ENCODE measurements at regions not wholly inside any gene's neighbourhood (a gene's known extent, or its start where the extent isn't known, plus 50 kb on each side); places are given as distances from the start of the nearest gene placed in this dataset.

GRCh38 chr5:176735383-176736265 is 74.7 kb upstream of the UNC5A start:
- Histone ChIP-seq H3K36me3 (ENCODE audit: control insufficient read depth, insufficient read depth, low read length) (no peaks in the 10 kb centered on the region), H3K4me1 (ENCODE audit: control insufficient read depth, insufficient read depth, low read length, poor library complexity, severe bottlenecking) (no peaks in the 10 kb centered on the region), H3K4me3 (ENCODE audit: low read depth, low read length) (no peak overlapping the region), H3K27ac (ENCODE audit: insufficient read depth, low read length, poor library complexity, severe bottlenecking) (no peak overlapping the region), H3K27me3 (ENCODE audit: control insufficient read depth, insufficient read depth, low read length) (peaks cover 4% of the 10 kb centered on the region), H3K9me3 (ENCODE audit: control insufficient read depth in 2 of 2, low read length in 2 of 2) (no peaks in the 10 kb centered on the region)
- no peak overlapping the region for H3K4me3 Mint-ChIP-seq
- H3K27me3 Mint-ChIP-seq: peaks cover 53% of the 10 kb centered on the region
- no peaks in the 10 kb centered on the region for H3K4me1 Mint-ChIP-seq
- peaks cover 0 to 3% (median 0%) of the 10 kb centered on the region in 7 donors for H3K9me3 Mint-ChIP-seq
- DNase-seq (no peak), ATAC-seq (ENCODE audit: low read depth in 2 of 2) (no peak)
- no peaks in the 10 kb centered on the region for H3K36me3 Mint-ChIP-seq
- H3K27ac Mint-ChIP-seq: no peak overlapping the region

GRCh38 chr5:176736301-176736930 is 73.9 kb upstream of the UNC5A start:
- ATAC-seq (ENCODE audit: low read depth in 2 of 2) (no peak), DNase-seq (no peak)
- H3K27ac ChIP-seq (ENCODE audit: insufficient read depth, low read length, poor library complexity, severe bottlenecking): no peak overlapping the region
- H3K4me1 ChIP-seq (ENCODE audit: control insufficient read depth, insufficient read depth, low read length, poor library complexity, severe bottlenecking): no peaks in the 10 kb centered on the region
- Mint-ChIP-seq H3K9me3 (peaks cover 0 to 1% (median 0%) of the 10 kb centered on the region in 7 donors), H3K4me1 (no peaks in the 10 kb centered on the region), H3K4me3 (no peak overlapping the region), H3K36me3 (no peaks in the 10 kb centered on the region), H3K27me3 (peaks cover 51% of the 10 kb centered on the region), H3K27ac (no peak overlapping the region)
- H3K36me3 ChIP-seq (ENCODE audit: control insufficient read depth, insufficient read depth, low read length): no peaks in the 10 kb centered on the region
- H3K9me3 ChIP-seq (ENCODE audit: control insufficient read depth in 2 of 2, low read length in 2 of 2): no peaks in the 10 kb centered on the region
- no peak overlapping the region for H3K4me3 ChIP-seq (ENCODE audit: low read depth, low read length)
- H3K27me3 ChIP-seq (ENCODE audit: control insufficient read depth, insufficient read depth, low read length): peaks cover 4% of the 10 kb centered on the region

DNA sequence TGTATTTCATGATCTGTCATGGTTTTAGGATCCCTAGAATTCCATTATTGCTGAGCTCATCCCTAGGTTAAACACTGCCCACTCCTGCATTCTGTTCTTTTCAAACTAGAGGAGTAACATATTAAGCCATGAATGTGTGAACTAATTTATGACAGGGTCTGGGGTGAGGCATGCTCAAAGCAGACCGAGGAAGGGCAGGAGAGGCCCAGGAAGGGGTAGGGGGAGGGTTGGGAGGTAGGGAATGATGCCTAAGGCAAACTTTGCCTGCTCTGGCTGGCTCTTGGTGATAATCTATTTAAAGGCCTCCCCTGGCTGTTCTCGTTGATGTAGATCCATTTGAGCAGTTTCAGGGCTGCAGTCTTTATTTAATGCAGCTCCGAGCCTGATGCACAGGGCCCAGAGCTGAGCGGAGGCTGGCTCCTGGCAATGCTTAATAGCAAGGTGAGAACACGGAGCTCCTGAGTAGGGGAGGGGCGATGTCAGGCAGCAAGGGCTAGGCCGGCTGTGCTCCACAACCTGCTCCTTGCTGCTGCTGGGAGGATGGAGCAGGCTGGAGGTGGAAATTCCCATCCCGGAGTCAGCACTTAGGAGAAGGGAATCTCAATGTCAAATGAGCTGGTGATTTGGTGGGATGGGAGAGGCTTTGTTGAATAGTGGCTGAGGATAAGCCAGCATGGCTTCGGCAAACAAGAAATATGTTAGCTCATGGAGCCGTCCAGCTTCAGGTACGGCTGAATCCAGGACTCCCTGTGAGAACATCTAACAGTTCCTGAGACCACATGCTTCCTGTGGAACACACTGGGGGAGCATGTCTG is 73.2 kb upstream of the UNC5A start:
- Mint-ChIP-seq H3K36me3 (no peaks in the 10 kb centered on the region), H3K27me3 (peaks cover 53% of the 10 kb centered on the region), H3K9me3 (peaks cover 0 to 7% (median 0%) of the 10 kb centered on the region in 7 donors), H3K4me3 (no peak overlapping the region), H3K27ac (no peak overlapping the region), H3K4me1 (peaks cover 0 to 4% (median 0%) of the 10 kb centered on the region in 4 donors)
- Histone ChIP-seq H3K27me3 (ENCODE audit: control insufficient read depth, insufficient read depth, low read length) (peaks cover 6% of the 10 kb centered on the region), H3K9me3 (ENCODE audit: control insufficient read depth in 2 of 2, low read length in 2 of 2) (no peaks in the 10 kb centered on the region), H3K4me1 (ENCODE audit: control insufficient read depth, insufficient read depth, low read length, poor library complexity, severe bottlenecking) (no peaks in the 10 kb centered on the region), H3K27ac (ENCODE audit: insufficient read depth, low read length, poor library complexity, severe bottlenecking) (no peak overlapping the region), H3K36me3 (ENCODE audit: control insufficient read depth, insufficient read depth, low read length) (no peaks in the 10 kb centered on the region), H3K4me3 (ENCODE audit: low read depth, low read length) (no peak overlapping the region)
- ATAC-seq (ENCODE audit: low read depth in 2 of 2): no peak
- no peak for DNase-seq

DNA sequence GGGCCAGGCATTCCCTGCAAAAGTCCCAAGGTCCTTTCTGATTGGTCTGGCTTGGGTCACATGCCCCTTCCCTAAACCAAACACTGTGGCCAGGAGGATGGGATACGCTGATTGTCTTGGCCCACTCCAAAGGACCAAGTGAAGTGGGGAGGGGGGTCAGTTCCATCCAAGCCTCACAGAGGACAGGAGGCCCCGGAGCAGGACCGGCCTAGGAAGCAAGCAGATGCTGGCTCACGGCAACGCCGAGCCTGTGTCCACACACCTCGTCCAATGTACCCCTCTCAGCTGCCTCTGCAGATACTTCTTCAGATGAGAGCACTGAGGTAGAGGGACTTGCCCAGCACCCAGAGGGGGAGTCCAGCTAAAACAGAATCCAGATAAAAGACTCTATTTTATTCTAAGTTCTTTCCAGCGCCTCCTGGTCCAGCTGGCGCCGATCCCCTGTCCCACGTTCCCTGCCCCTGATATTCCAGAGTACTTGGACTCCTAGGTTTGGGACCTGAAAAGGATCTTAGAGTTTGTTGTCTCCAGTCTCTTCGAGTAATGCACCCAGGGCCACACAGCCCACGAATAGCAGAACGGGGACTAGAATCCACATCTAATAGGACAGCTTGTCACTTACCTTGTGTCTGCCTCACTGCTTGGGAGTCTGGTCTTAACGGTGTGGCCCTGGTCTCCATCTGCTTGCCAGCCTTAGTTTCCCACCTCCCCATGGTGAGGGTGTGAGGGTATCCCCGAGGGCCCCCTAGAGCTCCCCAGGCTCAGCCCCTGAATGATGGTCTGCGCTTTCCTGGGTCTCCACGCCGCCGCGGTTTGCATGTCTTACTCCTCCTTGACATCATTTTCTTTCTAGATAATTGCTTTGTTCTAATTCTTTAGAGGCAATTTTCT is 72.4 kb upstream of the UNC5A start:
- Mint-ChIP-seq H3K4me1 (peaks cover 0 to 9% (median under 1%) of the 10 kb centered on the region in 4 donors), H3K27ac (no peak overlapping the region), H3K9me3 (peaks cover 0 to 5% (median 0%) of the 10 kb centered on the region in 7 donors), H3K36me3 (no peaks in the 10 kb centered on the region), H3K27me3 (peaks cover 60% of the 10 kb centered on the region), H3K4me3 (no peak overlapping the region)
- Histone ChIP-seq H3K27ac (ENCODE audit: insufficient read depth, low read length, poor library complexity, severe bottlenecking) (no peak overlapping the region), H3K4me1 (ENCODE audit: control insufficient read depth, insufficient read depth, low read length, poor library complexity, severe bottlenecking) (peaks cover under 1% of the 10 kb centered on the region), H3K4me3 (ENCODE audit: low read depth, low read length) (no peak overlapping the region), H3K9me3 (ENCODE audit: control insufficient read depth in 2 of 2, low read length in 2 of 2) (no peaks in the 10 kb centered on the region), H3K36me3 (ENCODE audit: control insufficient read depth, insufficient read depth, low read length) (no peaks in the 10 kb centered on the region), H3K27me3 (ENCODE audit: control insufficient read depth, insufficient read depth, low read length) (peaks cover 12% of the 10 kb centered on the region)
- no peak for ATAC-seq (ENCODE audit: low read depth in 2 of 2)
- DNase-seq: no peak

GRCh38 chr5:176738637-176739250 is 71.6 kb upstream of the UNC5A start:
- no peak overlapping the region for H3K27ac Mint-ChIP-seq
- H3K36me3 ChIP-seq (ENCODE audit: control insufficient read depth, insufficient read depth, low read length): no peaks in the 10 kb centered on the region
- DNase-seq: no peak
- H3K27ac ChIP-seq (ENCODE audit: insufficient read depth, low read length, poor library complexity, severe bottlenecking): no peak overlapping the region
- no peak overlapping the region for H3K4me3 ChIP-seq (ENCODE audit: low read depth, low read length)
- peaks cover 63% of the 10 kb centered on the region for H3K27me3 Mint-ChIP-seq
- no peak overlapping the region for H3K4me3 Mint-ChIP-seq
- H3K9me3 Mint-ChIP-seq: peaks cover 0 to 5% (median 0%) of the 10 kb centered on the region in 7 donors
- H3K36me3 Mint-ChIP-seq: no peaks in the 10 kb centered on the region
- H3K27me3 ChIP-seq (ENCODE audit: control insufficient read depth, insufficient read depth, low read length): peaks cover 12% of the 10 kb centered on the region
- ATAC-seq (ENCODE audit: low read depth in 2 of 2): no peak
- peaks cover 8% of the 10 kb centered on the region for H3K4me1 ChIP-seq (ENCODE audit: control insufficient read depth, insufficient read depth, low read length, poor library complexity, severe bottlenecking)
- H3K4me1 Mint-ChIP-seq: peaks cover 0 to 9% (median 2%) of the 10 kb centered on the region in 4 donors
- H3K9me3 ChIP-seq (ENCODE audit: control insufficient read depth in 2 of 2, low read length in 2 of 2): no peaks in the 10 kb centered on the region

GRCh38 chr5:176739461-176740051 is 70.8 kb upstream of the UNC5A start:
- no peak for ATAC-seq (ENCODE audit: low read depth in 2 of 2)
- DNase-seq: no peak
- Histone ChIP-seq H3K4me3 (ENCODE audit: low read depth, low read length) (no peak overlapping the region), H3K4me1 (ENCODE audit: control insufficient read depth, insufficient read depth, low read length, poor library complexity, severe bottlenecking) (peaks cover 12% of the 10 kb centered on the region), H3K27me3 (ENCODE audit: control insufficient read depth, insufficient read depth, low read length) (peaks cover 16% of the 10 kb centered on the region), H3K36me3 (ENCODE audit: control insufficient read depth, insufficient read depth, low read length) (no peaks in the 10 kb centered on the region), H3K9me3 (ENCODE audit: control insufficient read depth in 2 of 2, low read length in 2 of 2) (no peaks in the 10 kb centered on the region), H3K27ac (ENCODE audit: insufficient read depth, low read length, poor library complexity, severe bottlenecking) (no peak overlapping the region)
- Mint-ChIP-seq H3K4me3 (no peak overlapping the region), H3K27ac (no peak overlapping the region), H3K27me3 (peaks cover 71% of the 10 kb centered on the region), H3K9me3 (peaks cover 0 to 5% (median 0%) of the 10 kb centered on the region in 7 donors), H3K4me1 (peaks cover 0 to 12% (median 6%) of the 10 kb centered on the region in 4 donors), H3K36me3 (no peaks in the 10 kb centered on the region)

Data from CD4-positive, CD25-positive, alpha-beta regulatory T cell (primary cell).